Fibroblast of the aortic adventitia (primary cell): ENCODE measurements at regions not wholly inside any gene's neighbourhood (a gene's known extent, or its start where the extent isn't known, plus 50 kb on each side); places are given as distances from the start of the nearest gene placed in this dataset.
A peak's percentile ranks its signal among the peaks of the same experiment; 100 is the strongest.

Experiments
- DNase-seq: peaks from one replicate; pipeline ENCODE4 v3.0.0-alpha.2; 2010; ENCODE audit warnings: low read depth
- H3K4me3 ChIP-seq: 2 replicates; pipeline ENCODE4 v1.5.1; 2011; ENCODE audit warnings: low read depth, mild to moderate bottlenecking, control low read depth, low read length, moderate library complexity
- TF ChIP-seq, protein P1 (sequence below): IDR thresholded peaks from 2 replicates; pipeline ENCODE4 v1.5.1; 2011; ENCODE audit warnings: mild to moderate bottlenecking, low read length, control low read depth, inconsistent platforms; ENCODE audit not compliant: insufficient read depth

GRCh38 chr2:30331038-30331437 lies 99.7 kb downstream of the LBH start:
- DNase-seq = no peak
- TF ChIP-seq, protein P1, sequence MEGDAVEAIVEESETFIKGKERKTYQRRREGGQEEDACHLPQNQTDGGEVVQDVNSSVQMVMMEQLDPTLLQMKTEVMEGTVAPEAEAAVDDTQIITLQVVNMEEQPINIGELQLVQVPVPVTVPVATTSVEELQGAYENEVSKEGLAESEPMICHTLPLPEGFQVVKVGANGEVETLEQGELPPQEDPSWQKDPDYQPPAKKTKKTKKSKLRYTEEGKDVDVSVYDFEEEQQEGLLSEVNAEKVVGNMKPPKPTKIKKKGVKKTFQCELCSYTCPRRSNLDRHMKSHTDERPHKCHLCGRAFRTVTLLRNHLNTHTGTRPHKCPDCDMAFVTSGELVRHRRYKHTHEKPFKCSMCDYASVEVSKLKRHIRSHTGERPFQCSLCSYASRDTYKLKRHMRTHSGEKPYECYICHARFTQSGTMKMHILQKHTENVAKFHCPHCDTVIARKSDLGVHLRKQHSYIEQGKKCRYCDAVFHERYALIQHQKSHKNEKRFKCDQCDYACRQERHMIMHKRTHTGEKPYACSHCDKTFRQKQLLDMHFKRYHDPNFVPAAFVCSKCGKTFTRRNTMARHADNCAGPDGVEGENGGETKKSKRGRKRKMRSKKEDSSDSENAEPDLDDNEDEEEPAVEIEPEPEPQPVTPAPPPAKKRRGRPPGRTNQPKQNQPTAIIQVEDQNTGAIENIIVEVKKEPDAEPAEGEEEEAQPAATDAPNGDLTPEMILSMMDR = no peak
- H3K4me3 ChIP-seq = no peak overlapping the region

- DNase-seq = no peak
- TF ChIP-seq, protein P1 = no peak
- no peak overlapping the region for H3K4me3 ChIP-seq
These were observed 100.5 kb downstream of the LBH start for GRCh38 chr2:30331869-30332268.

DNA sequence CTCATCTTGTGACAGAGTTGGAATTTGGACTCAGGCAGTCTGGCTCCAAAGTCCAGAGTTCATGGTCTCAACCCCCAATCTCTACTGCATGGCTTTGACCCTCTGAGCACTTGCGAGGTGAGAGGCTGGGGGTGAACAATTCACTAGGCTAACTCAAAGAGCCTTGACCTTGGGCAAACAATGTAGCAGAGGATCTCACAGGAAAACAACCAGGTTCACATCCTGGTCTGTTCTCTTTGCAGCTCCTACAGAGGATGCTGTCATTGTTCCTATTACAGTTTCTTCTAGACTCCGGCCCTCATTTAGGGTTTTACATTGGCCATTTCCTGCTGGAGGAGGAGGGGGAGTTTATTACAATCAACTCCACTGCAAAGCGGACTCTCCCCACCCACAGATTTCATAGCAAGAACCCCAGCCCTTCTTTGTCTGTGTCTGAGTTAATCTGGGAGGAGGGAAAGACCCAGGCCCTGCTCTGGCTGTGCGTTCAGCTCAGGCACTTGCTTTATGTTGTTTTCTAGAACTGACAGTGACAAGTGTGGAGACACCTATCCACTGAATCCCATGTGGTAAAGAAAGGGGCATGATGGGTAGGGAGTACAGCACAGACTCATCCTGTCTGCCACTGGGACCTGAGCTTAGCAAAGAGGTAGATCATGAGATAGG lies 101.6 kb downstream of the LBH start:
- no peak for DNase-seq
- no peak overlapping the region for H3K4me3 ChIP-seq
- TF ChIP-seq, protein P1 = no peak

DNA sequence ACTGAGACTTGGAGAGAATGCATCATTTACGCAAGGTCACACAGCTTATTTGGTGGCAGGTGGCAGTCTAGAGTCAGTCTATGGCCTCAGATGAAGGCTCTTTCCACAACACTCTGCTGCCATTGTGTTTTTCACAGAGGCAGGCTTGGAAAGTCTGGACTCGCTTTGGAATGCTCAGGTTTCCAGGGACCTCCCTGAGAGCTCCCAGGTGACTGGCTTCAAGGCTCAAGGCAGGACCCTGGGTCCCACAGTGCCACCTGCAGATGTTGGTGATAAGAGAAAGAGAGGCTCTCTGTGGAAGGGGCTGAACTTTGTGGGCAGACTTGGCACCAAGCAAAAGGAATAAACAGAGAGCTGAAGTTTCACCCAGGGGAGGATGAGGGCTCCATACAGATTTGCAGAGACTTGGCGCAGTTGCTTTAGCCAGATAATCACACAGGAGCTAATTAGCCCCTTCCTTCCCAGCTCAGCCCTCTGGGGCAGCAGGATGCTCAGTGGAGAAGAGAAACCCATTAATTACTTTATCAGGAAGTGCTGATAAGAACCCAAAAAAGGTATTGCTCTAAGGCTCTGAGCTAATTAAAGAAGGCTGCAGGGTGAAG lies 103.5 kb downstream of the LBH start:
- TF ChIP-seq, protein P1 = no peak
- DNase-seq = no peak
- no peak overlapping the region for H3K4me3 ChIP-seq

- peak; percentile 61 for DNase-seq
These were observed 104.8 kb downstream of the LBH start for GRCh38 chr2:30336084-30336483.

DNA sequence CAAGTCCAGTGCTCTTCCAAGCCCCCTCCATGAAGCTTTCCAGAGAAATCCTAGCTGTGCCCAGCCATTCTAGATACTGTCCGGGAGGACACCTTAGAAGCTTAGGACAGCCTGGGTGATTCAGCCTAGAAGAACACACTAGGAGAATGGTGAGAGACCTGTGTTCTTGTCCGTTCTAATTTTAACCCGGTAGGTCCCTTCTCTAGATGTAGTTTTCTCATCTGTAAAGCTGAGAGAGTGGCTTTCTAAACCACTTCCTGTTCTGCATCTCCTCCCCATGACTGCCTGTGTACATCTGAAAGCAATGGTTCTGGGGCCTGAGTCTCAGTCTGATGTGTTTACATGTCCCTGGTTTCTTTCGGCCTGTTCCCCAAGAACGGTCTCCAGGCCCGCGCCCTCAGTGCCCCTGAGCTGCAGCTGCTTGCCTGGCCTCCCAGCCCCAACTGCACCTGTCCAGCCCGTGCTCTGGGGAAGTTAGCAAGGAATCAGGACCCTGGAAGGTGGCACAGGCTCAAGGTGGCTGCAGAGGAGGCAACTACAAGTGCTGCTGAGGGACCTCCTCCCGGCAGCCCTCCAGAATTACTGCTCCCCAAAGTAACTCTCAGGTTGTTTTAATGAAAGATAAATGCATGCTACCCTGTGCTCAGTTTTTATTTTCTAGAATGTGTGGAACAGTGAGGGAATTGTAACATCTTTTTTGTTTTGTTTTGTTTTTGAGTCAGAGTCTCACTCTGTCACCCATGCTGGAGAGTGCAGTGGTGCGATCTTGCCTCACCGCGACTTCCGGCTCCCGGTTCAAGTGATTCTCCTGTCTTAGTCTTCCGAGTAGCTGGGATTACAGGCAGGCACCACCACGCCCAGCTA lies 105.9 kb downstream of the LBH start:
- H3K4me3 ChIP-seq = no peak overlapping the region
- TF ChIP-seq, protein P1 = no peak
- no peak for DNase-seq

More at GRCh38 chr2:30336084-30336483, 104.8 kb downstream of the LBH start:
- H3K4me3 ChIP-seq = no peak overlapping the region
- TF ChIP-seq, protein P1 = peak; percentile 15
